ENCODE measurements at regions not wholly inside any gene's neighbourhood (a gene's known extent, or its start where the extent isn't known, plus 50 kb on each side); places are given as distances from the start of the nearest gene placed in this dataset.

DNA sequence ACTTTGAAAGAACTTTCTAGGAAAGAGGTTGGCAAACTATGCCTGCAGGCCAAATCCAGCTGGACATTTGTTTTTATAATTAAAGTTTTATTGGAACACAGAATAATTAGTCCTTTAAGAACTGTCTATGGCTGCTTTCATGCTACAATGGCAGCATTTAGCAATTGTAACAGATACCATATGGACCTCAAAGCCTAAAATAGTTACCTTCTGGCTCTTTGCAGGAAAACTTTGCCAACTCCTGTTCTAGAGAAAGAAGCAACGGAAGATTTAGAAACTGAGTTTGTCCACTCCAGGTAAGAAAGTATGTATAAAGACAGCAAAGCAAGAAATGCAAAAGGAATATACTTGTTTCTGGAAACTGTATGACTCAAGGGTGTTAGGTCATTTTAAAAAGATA, 281.7 kb upstream of the TRPM3 start:
- H3K27ac Mint-ChIP-seq = no peak overlapping the region
- no peak overlapping the region for H3K4me3 Mint-ChIP-seq
- no peaks in the 10 kb centered on the region for H3K9me3 Mint-ChIP-seq
- no peaks in the 10 kb centered on the region for H3K4me1 Mint-ChIP-seq (ENCODE audit: low read depth)
- no peaks in the 10 kb centered on the region for H3K27me3 Mint-ChIP-seq
- CTCF ChIA-PET = no interaction called here
- POLR2A ChIA-PET = no interaction called here
- no peak for DNase-seq
- H3K36me3 Mint-ChIP-seq = no peaks in the 10 kb centered on the region
- intact Hi-C loops (cut with micrococcal nuclease) = no loop called here

DNA sequence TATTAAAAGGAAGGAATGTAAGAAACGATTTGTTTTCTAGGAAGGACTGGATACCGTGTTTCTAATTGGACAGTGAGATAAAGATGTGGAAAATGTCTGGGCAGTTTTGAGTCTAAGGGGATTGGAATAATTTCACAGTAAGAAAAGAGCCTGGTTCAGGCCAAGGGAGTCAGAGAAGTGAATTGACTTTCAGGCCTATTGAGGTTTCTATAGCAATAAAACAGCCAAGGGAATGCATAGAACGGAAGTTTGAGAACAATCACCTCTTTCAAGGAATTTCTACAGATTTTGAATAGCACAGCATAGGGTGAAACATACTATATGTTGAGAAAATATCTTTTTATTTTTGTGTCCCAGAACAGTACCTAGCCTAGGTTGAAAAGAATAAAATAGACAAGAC, 271.6 kb upstream of the TRPM3 start:
- no peak for DNase-seq
- Mint-ChIP-seq H3K4me1 (ENCODE audit: low read depth) (no peaks in the 10 kb centered on the region), H3K27me3 (peaks cover 2% of the 10 kb centered on the region), H3K27ac (no peak overlapping the region), H3K36me3 (no peaks in the 10 kb centered on the region), H3K9me3 (no peaks in the 10 kb centered on the region), H3K4me3 (no peak overlapping the region)
- ChIA-PET CTCF (no interaction called here), POLR2A (no interaction called here)
- intact Hi-C loops (cut with micrococcal nuclease) = no loop called here

DNA sequence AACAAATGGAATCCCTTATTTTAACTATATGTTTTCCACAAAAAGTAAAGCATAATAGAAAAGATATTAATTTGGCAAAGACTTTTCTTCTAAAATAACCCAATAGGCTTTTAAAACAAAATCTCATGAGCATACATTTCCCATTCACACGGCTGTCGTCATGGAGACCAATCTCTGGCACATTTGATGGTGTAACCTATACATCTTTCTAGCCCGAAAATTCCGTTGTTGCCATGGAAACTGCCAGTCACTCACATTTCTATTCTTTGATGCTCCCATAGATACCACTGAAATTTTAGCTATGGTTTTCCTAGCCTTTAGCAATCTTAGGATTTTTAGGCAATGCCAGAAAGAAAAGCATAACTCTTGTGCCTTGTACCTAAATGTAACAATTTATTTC, 262.9 kb upstream of the TRPM3 start:
- POLR2A ChIA-PET = no interaction called here
- no peak overlapping the region for H3K4me3 Mint-ChIP-seq
- no peaks in the 10 kb centered on the region for H3K9me3 Mint-ChIP-seq
- no peak overlapping the region for H3K27ac Mint-ChIP-seq
- CTCF ChIA-PET = no interaction called here
- no peaks in the 10 kb centered on the region for H3K4me1 Mint-ChIP-seq (ENCODE audit: low read depth)
- H3K27me3 Mint-ChIP-seq = peaks cover 2% of the 10 kb centered on the region
- intact Hi-C loops (cut with micrococcal nuclease) = no loop called here
- no peak for DNase-seq
- H3K36me3 Mint-ChIP-seq = no peaks in the 10 kb centered on the region

DNA sequence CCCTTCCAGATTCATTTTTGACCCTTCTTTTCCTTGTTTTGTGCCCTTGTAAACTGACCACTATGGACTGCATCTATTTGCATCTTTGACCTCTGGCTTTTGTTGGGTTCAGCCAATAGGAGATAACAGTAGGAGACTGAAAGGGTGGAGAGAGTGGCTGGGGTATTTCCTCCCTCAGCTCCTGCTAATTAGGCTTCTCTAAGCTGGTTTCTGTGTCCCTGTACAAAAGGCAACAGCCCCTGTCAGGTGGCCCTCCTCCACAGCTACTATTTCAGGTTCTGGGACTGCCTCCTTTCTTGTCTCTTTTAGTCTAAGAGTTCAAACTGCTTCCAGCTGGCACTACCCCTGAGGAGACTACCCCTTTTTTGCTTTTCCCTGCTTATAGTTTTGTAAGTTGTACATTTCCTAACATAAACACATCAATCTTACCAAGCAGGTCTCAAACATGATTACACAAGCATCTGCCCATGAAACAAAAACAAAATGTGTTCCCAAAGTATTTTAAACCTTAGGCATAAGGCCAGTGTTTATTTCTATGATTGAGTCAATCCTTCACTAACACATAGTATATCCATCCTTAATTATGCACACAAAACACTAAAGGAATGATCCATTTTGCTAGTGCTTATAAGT, 262.0 kb upstream of the TRPM3 start:
- CTCF ChIA-PET = interaction anchor here (1.0 kb wide), 1 partner anchor 16 kb away, joined by 3 read pairs; no protein-coding TSS in a partner anchor
- H3K27me3 Mint-ChIP-seq = peaks cover 2% of the 10 kb centered on the region
- no peaks in the 10 kb centered on the region for H3K36me3 Mint-ChIP-seq
- H3K4me1 Mint-ChIP-seq (ENCODE audit: low read depth) = no peaks in the 10 kb centered on the region
- no peak overlapping the region for H3K4me3 Mint-ChIP-seq
- no peak overlapping the region for H3K27ac Mint-ChIP-seq
- POLR2A ChIA-PET = no interaction called here
- intact Hi-C loops (cut with micrococcal nuclease) = no loop called here
- no peak for DNase-seq
- H3K9me3 Mint-ChIP-seq = no peaks in the 10 kb centered on the region

DNA sequence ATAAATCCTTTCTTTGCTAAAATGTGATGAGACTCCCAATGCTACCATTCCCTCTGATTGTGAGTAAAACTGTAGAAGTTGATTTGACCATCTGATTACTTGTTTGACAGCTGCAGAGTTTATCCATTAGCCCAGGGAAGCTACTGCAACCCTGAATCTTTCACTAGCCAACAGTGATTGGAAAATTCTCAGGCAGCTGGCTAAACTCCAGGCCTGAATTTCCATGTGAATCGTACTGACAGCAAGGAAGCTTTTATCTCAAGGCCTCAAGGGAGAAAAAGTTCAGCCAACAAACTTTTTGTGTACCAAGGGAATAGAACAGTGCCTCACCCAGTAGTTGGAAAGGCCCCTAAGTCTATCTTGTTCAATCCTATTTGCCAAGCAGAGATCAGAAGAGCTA, 246.7 kb upstream of the TRPM3 start:
- Mint-ChIP-seq H3K27me3 (peaks cover 3% of the 10 kb centered on the region), H3K9me3 (no peaks in the 10 kb centered on the region), H3K36me3 (no peaks in the 10 kb centered on the region), H3K4me1 (ENCODE audit: low read depth) (no peaks in the 10 kb centered on the region), H3K27ac (no peak overlapping the region), H3K4me3 (no peak overlapping the region)
- DNase-seq = no peak
- CTCF ChIA-PET = no interaction called here
- POLR2A ChIA-PET = no interaction called here
- intact Hi-C loops (cut with micrococcal nuclease) = no loop called here

DNA sequence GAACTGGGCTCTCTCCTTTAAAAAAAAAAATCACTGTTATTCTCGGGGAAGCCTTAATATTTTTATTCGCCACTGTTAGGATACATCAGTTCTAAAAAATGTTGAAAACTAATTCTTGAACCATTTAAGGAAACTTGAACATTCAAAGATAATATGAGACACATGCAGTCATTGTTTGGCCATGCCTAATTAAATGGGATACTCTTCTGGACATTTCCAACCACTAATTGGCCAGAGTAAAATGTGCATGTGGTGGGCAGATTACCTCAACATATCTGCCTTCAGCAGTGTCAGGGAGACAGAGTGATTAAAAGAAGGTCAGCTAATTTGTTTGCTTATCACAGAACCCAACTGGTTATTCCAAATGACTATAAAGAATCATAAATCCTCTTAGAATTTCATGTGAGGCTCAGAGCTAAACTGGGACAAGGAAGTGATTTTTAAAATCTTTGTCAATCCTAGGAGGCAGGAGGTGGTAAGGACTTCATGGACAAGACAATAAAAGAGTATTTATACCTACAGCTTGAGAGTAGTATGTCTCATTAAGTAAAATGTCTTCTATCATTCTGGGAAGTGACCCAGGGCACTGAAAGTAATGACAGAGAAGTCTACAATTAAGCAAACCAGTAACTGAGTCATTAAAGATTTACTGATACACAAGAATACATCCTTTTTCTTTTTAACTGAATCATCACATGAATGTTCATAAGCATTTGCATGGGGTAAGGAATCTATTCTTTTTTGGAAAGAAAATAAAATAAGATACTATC, 242.9 kb upstream of the TRPM3 start:
- H3K4me1 Mint-ChIP-seq (ENCODE audit: low read depth) = no peaks in the 10 kb centered on the region
- intact Hi-C loops (cut with micrococcal nuclease) = no loop called here
- no peak overlapping the region for H3K4me3 Mint-ChIP-seq
- H3K36me3 Mint-ChIP-seq = no peaks in the 10 kb centered on the region
- no peaks in the 10 kb centered on the region for H3K9me3 Mint-ChIP-seq
- ChIA-PET POLR2A (no interaction called here), CTCF (no interaction called here)
- no peak for DNase-seq
- H3K27ac Mint-ChIP-seq = no peak overlapping the region
- H3K27me3 Mint-ChIP-seq = no peaks in the 10 kb centered on the region

DNA sequence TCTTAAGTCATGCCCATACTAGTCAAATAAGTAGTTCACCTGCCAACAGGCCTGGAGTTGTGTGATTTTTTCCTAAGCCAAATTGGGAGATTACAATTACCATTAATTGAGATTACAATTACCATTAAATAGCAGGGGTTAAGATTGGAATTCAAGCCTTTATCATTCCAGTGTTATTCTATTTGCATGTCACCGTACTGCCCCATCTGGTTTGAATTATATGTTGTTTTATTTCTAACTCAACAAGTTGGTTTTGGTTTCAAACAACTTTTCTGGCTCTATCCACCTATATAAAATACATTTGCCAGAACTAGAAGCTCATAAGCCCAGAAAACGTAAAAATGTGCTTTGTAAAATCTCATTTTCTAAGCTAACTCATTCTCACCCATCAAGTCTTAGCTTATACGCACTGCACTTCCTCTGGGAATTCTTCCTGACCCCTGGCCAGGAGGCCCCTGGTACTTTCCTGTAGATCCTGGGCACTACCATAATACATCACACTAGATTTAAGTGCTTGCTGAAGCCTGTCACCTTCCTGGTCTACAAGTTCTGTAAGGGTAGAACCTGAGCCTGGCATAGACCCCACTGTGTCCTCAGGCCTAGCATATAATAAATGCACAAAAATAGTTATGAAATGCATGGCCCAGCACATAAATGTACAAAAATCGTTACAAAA, 242.0 kb upstream of the TRPM3 start:
- Mint-ChIP-seq H3K9me3 (no peaks in the 10 kb centered on the region), H3K4me1 (ENCODE audit: low read depth) (no peaks in the 10 kb centered on the region), H3K27ac (no peak overlapping the region), H3K27me3 (no peaks in the 10 kb centered on the region), H3K36me3 (no peaks in the 10 kb centered on the region), H3K4me3 (no peak overlapping the region)
- no peak for DNase-seq
- ChIA-PET POLR2A (no interaction called here), CTCF (interaction anchor here (0.9 kb wide), 1 partner anchor 675 kb away, joined by 3 read pairs; no protein-coding TSS in a partner anchor)
- intact Hi-C loops (cut with micrococcal nuclease) = no loop called here

DNA sequence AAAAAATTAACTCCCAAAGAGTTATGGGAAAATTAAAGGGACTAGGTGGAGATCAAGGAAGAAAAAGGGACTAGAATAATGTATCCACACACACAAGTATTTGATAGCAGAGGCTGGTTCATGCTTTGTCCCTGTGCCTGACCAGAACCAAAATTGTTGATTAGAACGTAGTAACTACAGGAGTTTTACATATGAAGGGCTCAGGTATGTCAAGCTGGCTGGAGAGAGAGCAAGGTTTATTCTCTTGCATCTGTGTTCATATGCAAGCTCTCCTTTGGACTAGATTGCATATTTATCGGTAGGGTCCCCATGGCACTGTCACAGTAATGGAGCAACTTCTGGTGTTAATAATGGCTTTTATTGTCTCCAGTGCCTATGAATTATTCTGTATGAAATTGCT, 239.9 kb upstream of the TRPM3 start:
- no peak overlapping the region for H3K27ac Mint-ChIP-seq
- intact Hi-C loops (cut with micrococcal nuclease) = no loop called here
- POLR2A ChIA-PET = no interaction called here
- no peaks in the 10 kb centered on the region for H3K36me3 Mint-ChIP-seq
- DNase-seq = no peak
- H3K27me3 Mint-ChIP-seq = no peaks in the 10 kb centered on the region
- CTCF ChIA-PET = no interaction called here
- no peaks in the 10 kb centered on the region for H3K9me3 Mint-ChIP-seq
- no peak overlapping the region for H3K4me3 Mint-ChIP-seq
- no peaks in the 10 kb centered on the region for H3K4me1 Mint-ChIP-seq (ENCODE audit: low read depth)

GRCh38 chr9:71357346-71357745, 235.9 kb upstream of the TRPM3 start:
- CTCF ChIA-PET = no interaction called here
- POLR2A ChIA-PET = no interaction called here
- Mint-ChIP-seq H3K27me3 (no peaks in the 10 kb centered on the region), H3K27ac (no peak overlapping the region), H3K9me3 (no peaks in the 10 kb centered on the region), H3K36me3 (no peaks in the 10 kb centered on the region), H3K4me1 (ENCODE audit: low read depth) (no peaks in the 10 kb centered on the region), H3K4me3 (no peak overlapping the region)
- DNase-seq = no peak
- intact Hi-C loops (cut with micrococcal nuclease) = no loop called here

DNA sequence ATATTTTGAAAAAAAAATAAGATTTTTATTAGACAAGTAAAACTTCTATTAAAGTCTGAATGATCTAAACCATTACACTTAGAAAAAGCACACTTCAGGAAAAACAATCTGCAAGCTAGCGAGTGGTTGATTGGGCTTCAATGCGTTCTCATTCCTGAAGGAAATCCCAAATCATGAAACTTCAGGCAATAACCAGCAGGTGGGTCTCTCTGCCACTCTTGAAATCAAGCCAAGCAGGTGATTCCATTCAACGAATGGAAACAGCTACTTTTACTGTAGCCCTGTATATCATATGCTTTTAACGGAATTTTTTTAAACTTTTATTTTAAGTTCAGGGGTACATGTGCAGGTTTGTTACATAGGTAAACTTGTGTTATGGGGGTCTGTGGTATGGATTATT, 234.5 kb upstream of the TRPM3 start:
- Mint-ChIP-seq H3K9me3 (no peaks in the 10 kb centered on the region), H3K27ac (no peak overlapping the region), H3K27me3 (no peaks in the 10 kb centered on the region), H3K36me3 (no peaks in the 10 kb centered on the region), H3K4me3 (no peak overlapping the region), H3K4me1 (ENCODE audit: low read depth) (no peaks in the 10 kb centered on the region)
- CTCF ChIA-PET = no interaction called here
- intact Hi-C loops (cut with micrococcal nuclease) = no loop called here
- no peak for DNase-seq
- POLR2A ChIA-PET = no interaction called here

DNA sequence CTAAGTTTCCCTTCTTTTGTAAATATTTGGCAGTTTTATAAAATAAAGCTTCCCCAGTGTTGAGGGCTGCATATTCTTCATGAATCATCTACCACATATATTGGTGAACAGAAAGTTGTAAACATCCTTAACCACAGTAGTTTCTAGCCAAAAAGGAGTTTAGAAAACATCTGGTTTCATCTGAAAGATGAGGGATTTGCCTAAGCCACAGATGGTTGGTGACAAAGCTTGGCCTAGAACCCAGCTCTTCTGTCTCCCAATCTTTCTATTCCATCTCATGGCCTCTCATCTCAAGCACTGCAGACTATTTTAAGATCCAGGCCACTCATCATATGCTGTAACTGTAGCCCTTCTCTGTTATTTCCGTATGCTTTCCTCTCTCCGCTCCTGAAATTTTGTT, 232.3 kb upstream of the TRPM3 start:
- POLR2A ChIA-PET = no interaction called here
- DNase-seq = no peak
- Mint-ChIP-seq H3K9me3 (no peaks in the 10 kb centered on the region), H3K27ac (no peak overlapping the region), H3K36me3 (no peaks in the 10 kb centered on the region), H3K4me1 (ENCODE audit: low read depth) (no peaks in the 10 kb centered on the region), H3K4me3 (no peak overlapping the region), H3K27me3 (no peaks in the 10 kb centered on the region)
- CTCF ChIA-PET = no interaction called here
- intact Hi-C loops (cut with micrococcal nuclease) = no loop called here

GRCh38 chr9:71352837-71353236, 231.4 kb upstream of the TRPM3 start:
- intact Hi-C loops (cut with micrococcal nuclease) = no loop called here
- Mint-ChIP-seq H3K27me3 (no peaks in the 10 kb centered on the region), H3K4me1 (ENCODE audit: low read depth) (no peaks in the 10 kb centered on the region), H3K27ac (no peak overlapping the region), H3K9me3 (no peaks in the 10 kb centered on the region), H3K4me3 (no peak overlapping the region), H3K36me3 (no peaks in the 10 kb centered on the region)
- ChIA-PET POLR2A (no interaction called here), CTCF (no interaction called here)
- DNase-seq = no peak

DNA sequence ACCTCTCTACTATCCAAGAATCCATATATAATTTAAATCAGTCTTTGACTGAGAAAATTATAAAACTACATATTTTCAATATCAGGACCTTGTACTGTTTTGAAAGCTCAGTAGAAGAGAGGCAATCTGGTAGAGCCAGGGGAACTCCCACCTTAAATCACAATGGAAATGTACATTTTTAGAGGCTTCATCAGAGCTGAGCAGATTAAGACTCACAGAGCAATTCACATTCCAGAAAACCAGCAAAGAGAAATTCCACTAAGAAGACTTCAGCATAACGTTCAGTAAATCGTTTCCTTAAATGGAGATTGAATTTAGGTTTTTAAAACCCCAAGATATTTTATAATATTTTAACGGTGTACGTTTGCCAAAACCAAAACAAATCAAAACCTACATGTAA, 227.8 kb upstream of the TRPM3 start:
- POLR2A ChIA-PET = no interaction called here
- Mint-ChIP-seq H3K9me3 (peaks cover 6% of the 10 kb centered on the region), H3K27ac (no peak overlapping the region), H3K27me3 (no peaks in the 10 kb centered on the region), H3K4me1 (ENCODE audit: low read depth) (no peaks in the 10 kb centered on the region), H3K36me3 (no peaks in the 10 kb centered on the region), H3K4me3 (no peak overlapping the region)
- CTCF ChIA-PET = no interaction called here
- intact Hi-C loops (cut with micrococcal nuclease) = loop anchor here (2.0 kb wide), 1 partner anchor 20 kb away; no protein-coding TSS in a partner anchor
- DNase-seq = no peak

Measured in activated CD4-positive, alpha-beta memory T cell treated with anti-CD3 and anti-CD28 coated beads for 36 hours (primary cell).